ENCODE measurements at regions not wholly inside any gene's neighbourhood (a gene's known extent, or its start where the extent isn't known, plus 50 kb on each side); places are given as distances from the start of the nearest gene placed in this dataset.
"Not testable (repeated sequence)": the region's sequence is repeated elsewhere in the genome, so short reads cannot be mapped to it uniquely, and the experiment has no call there.

DNA sequence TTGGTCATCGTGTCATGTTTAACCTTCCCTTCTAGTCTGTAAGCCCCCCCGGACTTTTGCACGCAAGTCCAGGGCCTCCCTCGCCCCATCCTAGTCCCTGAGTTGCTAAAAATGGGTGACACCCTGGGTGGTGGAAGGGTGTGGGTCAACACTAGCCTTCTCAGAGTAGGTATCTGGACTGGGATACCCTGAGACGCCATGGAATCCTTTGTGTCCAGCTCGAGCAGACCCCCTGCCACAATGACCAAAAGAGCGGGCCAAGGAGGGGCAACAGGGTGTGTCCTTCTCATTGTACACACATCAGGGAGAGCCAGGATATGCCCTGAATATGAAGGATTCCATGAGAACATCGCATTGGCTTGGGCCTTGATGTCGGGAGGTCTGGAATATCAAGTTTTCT, 67.5 kb upstream of the ATP12A start:
- no peaks in the 10 kb centered on the region for H3K9me3 Mint-ChIP-seq
- H3K27me3 Mint-ChIP-seq, result no peaks in the 10 kb centered on the region
- ATAC-seq (ENCODE audit: low read depth in 2 of 2) (no peak), DNase-seq (no peak)
- no peak overlapping the region for H3K4me3 Mint-ChIP-seq
- peaks cover 0 to 1% (median 0%) of the 10 kb centered on the region in 3 donors for H3K4me1 Mint-ChIP-seq
- H3K36me3 Mint-ChIP-seq, result no peaks in the 10 kb centered on the region
- no peak overlapping the region for H3K27ac Mint-ChIP-seq

- Mint-ChIP-seq H3K27me3 (no peaks in the 10 kb centered on the region), H3K36me3 (no peaks in the 10 kb centered on the region), H3K4me1 (peaks cover 3 to 5% (median 4%) of the 10 kb centered on the region in 3 donors), H3K9me3 (no peaks in the 10 kb centered on the region), H3K4me3 (no peak overlapping the region), H3K27ac (no peak overlapping the region)
- ATAC-seq (ENCODE audit: low read depth in 2 of 2) (no peak), DNase-seq (no peak)
Observed at GRCh38 chr13:24613128-24613527, 67.1 kb upstream of the ATP12A start.

DNA sequence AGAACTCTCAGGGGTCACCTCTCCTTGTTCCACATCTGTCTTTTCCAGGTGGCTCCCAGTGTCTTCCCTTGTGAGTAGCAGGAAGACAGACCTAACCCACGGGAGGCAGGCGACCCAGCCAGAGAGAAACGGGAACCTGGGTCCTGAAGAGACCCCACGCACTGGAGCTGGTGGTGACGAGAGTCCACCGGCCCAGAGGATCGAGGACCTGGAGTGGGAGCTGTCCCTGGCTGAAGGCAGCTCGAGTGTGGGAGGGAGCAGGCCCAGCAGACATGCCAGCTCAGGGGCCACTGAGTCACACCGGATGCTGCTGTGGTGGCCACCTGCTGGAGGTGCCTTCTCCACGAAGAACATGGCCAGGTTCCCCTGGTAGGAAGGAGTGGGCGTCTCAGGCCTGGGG, 66.5 kb upstream of the ATP12A start:
- Mint-ChIP-seq H3K27ac (no peak overlapping the region), H3K36me3 (no peaks in the 10 kb centered on the region), H3K4me3 (no peak overlapping the region), H3K9me3 (no peaks in the 10 kb centered on the region), H3K4me1 (peaks cover 9 to 12% (median 10%) of the 10 kb centered on the region in 3 donors), H3K27me3 (no peaks in the 10 kb centered on the region)
- no peak for ATAC-seq (ENCODE audit: low read depth in 2 of 2)
- no peak for DNase-seq

DNA sequence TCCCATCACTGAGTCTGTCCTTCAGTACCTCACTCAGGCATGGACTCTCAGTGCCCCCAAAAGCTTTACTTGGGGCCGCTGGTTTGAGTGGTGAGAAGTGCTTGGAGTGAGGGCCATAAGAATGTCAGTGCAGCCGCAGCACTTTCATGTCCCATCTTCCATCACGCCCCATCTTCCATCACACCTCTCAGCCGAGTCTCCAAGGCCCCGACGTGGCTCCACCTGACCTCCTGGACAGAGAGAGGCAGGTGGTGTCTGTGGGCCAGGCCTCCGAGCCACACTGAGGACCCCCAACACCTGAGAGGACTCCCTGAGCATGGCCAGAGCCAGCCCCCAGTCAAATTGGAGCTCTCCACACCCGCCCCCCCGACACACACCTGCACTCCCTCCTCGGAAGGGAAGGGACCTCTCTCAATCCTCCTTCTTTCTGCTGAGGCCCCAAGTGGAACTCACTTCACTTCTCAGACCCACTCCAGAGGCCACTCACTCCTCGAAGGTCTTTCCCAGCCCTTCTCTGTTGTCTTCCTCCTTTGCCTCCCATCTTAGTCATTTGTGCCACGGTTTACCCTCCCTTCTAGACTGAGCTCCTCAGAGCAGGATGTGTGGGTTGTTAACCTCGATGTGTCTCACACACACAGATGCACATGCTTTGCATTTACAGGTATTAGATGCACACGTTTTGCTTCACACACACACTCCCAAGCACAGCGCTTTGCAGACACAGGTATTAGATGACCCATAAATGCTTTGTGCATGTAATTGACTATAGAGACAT, 65.7 kb upstream of the ATP12A start:
- H3K27ac Mint-ChIP-seq, result peak overlapping the region in 2 of 6 donors; percentile 47 to 70
- H3K27me3 Mint-ChIP-seq, result no peaks in the 10 kb centered on the region
- no peak for ATAC-seq (ENCODE audit: low read depth in 2 of 2)
- peaks cover 10 to 19% (median 12%) of the 10 kb centered on the region in 3 donors for H3K4me1 Mint-ChIP-seq
- no peaks in the 10 kb centered on the region for H3K9me3 Mint-ChIP-seq
- no peaks in the 10 kb centered on the region for H3K36me3 Mint-ChIP-seq
- no peak for DNase-seq
- no peak overlapping the region for H3K4me3 Mint-ChIP-seq

DNA sequence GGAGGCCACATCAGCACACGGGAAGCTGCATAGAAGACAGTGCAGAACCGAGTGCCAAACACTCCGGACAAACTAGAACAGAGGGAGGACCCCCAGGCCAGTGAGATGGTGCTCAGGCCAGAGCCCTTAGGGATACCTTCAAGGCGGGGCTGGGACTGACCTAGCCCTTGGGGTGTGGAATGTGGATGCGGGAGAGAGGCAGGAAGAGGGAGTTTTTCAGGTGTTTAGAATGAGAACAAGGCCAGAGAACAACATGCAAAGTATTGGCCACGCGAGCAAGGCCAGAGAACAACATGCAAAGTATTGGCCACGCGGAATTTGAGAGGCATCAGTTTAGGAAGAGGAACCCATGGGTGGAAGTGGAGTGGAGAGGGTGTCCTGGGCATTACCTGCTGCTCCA, 65.1 kb upstream of the ATP12A start:
- H3K36me3 Mint-ChIP-seq, result no peaks in the 10 kb centered on the region
- H3K27ac Mint-ChIP-seq, result peak overlapping the region in 2 of 6 donors; percentile 70 to 91
- DNase-seq (no peak), ATAC-seq (ENCODE audit: low read depth in 2 of 2) (no peak)
- H3K4me1 Mint-ChIP-seq, result peaks cover 10 to 21% (median 12%) of the 10 kb centered on the region in 3 donors
- no peaks in the 10 kb centered on the region for H3K9me3 Mint-ChIP-seq
- no peaks in the 10 kb centered on the region for H3K27me3 Mint-ChIP-seq
- no peak overlapping the region for H3K4me3 Mint-ChIP-seq

- DNase-seq, result no peak
- ATAC-seq (ENCODE audit: low read depth in 2 of 2), result no peak
- no peak overlapping the region for H3K27ac Mint-ChIP-seq
- peaks cover 10 to 21% (median 12%) of the 10 kb centered on the region in 3 donors for H3K4me1 Mint-ChIP-seq
- H3K27me3 Mint-ChIP-seq, result no peaks in the 10 kb centered on the region
- H3K9me3 Mint-ChIP-seq, result no peaks in the 10 kb centered on the region
- no peaks in the 10 kb centered on the region for H3K36me3 Mint-ChIP-seq
- no peak overlapping the region for H3K4me3 Mint-ChIP-seq
Observed at GRCh38 chr13:24615911-24616472, 64.2 kb upstream of the ATP12A start.

DNA sequence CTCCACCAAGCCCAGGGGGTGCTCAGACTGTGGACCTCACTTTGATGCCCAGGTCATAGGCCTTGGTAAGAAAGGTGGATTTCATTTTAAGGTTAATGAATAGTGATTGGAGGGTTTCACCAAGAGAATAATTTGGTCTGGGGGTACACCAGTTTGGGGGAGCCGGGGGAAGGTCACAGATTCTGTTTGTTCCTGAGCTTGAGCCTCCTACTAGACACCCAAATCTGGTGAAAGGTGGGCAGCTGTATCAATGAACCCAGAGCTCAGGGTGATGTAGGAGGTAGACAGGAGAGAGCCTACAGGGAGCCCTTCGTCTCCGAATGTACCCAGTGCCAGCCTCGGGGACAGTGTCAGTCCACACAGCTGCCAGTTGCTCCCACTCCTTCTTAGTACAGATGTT, 63.7 kb upstream of the ATP12A start:
- peak overlapping the region in 2 of 6 donors; percentile 4 to 26 for H3K27ac Mint-ChIP-seq
- H3K9me3 Mint-ChIP-seq, result no peaks in the 10 kb centered on the region
- peaks cover 10 to 21% (median 12%) of the 10 kb centered on the region in 3 donors for H3K4me1 Mint-ChIP-seq
- ATAC-seq (ENCODE audit: low read depth in 2 of 2), result no peak
- no peak overlapping the region for H3K4me3 Mint-ChIP-seq
- no peaks in the 10 kb centered on the region for H3K36me3 Mint-ChIP-seq
- no peaks in the 10 kb centered on the region for H3K27me3 Mint-ChIP-seq
- DNase-seq, result no peak

GRCh38 chr13:24617256-24618010, 62.8 kb upstream of the ATP12A start:
- Mint-ChIP-seq H3K27ac (peak overlapping the region in 3 of 6 donors; percentile 70 to 94 (median 87)), H3K4me1 (peaks cover 10 to 21% (median 12%) of the 10 kb centered on the region in 3 donors), H3K36me3 (no peaks in the 10 kb centered on the region), H3K4me3 (no peak overlapping the region), H3K9me3 (no peaks in the 10 kb centered on the region), H3K27me3 (no peaks in the 10 kb centered on the region)
- DNase-seq (no peak), ATAC-seq (ENCODE audit: low read depth in 2 of 2) (no peak)

DNA sequence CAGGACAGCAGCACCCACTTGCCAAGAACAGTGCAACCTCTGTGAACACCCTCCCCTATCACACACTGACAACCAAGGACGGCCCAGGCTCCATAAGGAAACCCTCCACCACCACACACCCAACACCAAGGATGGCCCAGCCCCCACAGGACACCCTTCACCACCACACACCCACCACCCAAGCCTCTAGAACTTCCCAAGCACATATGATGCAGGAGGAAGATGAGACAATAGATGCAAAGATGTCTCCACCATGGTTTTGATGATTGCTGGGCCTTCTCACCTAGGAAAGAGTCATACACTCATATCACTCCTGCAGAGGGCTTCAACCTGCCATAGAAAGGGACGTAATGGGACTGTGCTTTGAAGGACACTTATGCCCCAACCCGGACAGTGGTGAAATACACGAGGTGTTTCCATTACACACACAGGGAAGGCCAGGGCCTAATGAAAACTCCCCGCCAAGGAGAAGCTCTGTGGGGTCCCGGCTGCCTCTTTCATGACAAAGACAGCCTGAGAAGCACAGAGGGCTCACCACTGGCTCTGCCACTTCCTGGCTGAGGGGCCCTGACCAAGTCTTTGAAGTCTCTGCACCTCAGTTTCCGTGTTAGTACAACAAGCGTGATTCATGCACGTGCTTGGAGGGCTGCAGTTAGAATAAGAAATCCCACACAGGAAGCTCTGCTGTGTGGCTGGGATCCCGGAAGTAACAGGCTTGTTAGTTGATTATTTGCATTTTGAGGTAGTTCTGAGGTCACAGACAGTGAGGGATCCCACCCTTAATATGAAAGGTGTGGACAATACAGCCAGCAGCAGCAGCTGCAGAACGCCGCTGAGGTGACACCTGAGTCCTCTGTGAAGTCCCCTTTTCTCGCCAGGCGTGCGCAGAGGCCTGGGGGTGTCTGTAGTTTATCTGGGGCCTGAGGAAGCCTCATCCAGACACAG, 61.9 kb upstream of the ATP12A start:
- DNase-seq, result peak; percentile 35
- peak; percentile 87 to 88 for ATAC-seq (ENCODE audit: low read depth in 2 of 2)
- Mint-ChIP-seq H3K36me3 (no peaks in the 10 kb centered on the region), H3K27ac (peak overlapping the region; percentile 18 to 94 (median 68)), H3K4me1 (peaks cover 10 to 21% (median 12%) of the 10 kb centered on the region in 3 donors), H3K9me3 (no peaks in the 10 kb centered on the region), H3K27me3 (no peaks in the 10 kb centered on the region), H3K4me3 (peak overlapping the region in 1 of 8 donors; percentile 14)

DNA sequence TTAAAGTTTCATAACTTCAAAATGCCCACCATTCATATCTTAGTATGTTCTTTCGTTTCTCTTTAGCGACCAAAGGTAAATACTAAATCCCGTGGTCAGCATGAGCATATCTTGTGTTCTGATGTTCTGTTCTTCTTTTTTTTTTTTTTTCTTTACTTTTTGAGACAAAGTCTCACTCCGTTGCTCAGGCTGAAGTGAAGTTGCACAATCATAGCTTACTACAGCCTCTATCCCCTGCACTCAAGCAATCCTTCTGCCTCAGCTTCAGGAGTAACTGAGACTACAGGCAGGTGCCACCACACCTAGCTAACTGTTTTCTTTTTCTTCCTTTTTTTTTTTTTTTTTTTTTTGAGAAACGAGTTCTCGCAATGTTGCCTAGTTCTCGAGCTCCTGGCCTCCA, 60.9 kb upstream of the ATP12A start:
- Mint-ChIP-seq H3K9me3 (no peaks in the 10 kb centered on the region), H3K36me3 (no peaks in the 10 kb centered on the region), H3K27ac (peak overlapping the region in 2 of 6 donors; percentile 22 to 70), H3K4me1 (peaks cover 10 to 21% (median 12%) of the 10 kb centered on the region in 3 donors), H3K4me3 (peak overlapping the region in 1 of 8 donors; percentile 69), H3K27me3 (no peaks in the 10 kb centered on the region)
- ATAC-seq (ENCODE audit: low read depth in 2 of 2) (no peak), DNase-seq (no peak)

DNA sequence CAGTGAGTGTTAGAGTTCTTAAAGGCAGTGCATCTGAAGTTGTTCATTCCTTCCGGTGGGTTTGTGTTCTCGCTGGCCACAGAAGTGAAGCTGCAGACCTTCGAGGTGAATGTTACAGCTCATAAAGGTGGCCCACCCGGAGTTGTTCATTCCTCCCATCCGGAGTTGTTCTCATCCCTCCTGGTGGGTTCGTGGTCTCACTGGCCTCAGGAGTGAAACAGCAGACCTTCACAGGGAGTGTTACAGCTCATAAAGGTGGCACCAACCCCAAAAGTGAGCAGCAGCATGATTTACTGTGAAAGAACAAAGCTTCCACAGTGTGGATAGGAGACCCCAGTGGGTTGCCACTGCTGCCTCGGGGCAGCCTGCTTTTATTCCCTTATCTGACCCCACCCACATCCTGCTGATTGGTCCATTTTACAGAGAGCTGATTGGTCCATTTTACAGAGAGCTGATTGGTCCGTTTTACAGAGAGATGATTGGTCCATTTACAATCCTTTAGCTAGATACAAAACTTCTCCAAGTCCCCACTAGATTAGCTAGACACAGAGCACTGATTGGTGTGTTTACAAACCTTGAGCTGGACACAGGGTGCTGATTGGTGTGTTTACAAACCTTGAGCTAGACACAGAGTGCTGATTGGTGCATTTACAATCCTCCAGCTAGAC, 57.6 kb upstream of the ATP12A start:
- Mint-ChIP-seq H3K27ac (peak overlapping the region in 1 of 6 donors; percentile 41), H3K4me1 (peaks cover 21 to 31% (median 26%) of the 10 kb centered on the region in 3 donors)
- not testable (repeated sequence) for H3K9me3 Mint-ChIP-seq; ATAC-seq (ENCODE audit: low read depth in 2 of 2); H3K4me3 Mint-ChIP-seq; H3K36me3 Mint-ChIP-seq; H3K27me3 Mint-ChIP-seq; DNase-seq

- no peak overlapping the region for H3K27ac Mint-ChIP-seq
- H3K4me1 Mint-ChIP-seq, result peaks cover 17 to 25% (median 21%) of the 10 kb centered on the region in 3 donors
- no peaks in the 10 kb centered on the region for H3K9me3 Mint-ChIP-seq
- H3K27me3 Mint-ChIP-seq, result no peaks in the 10 kb centered on the region
- H3K4me3 Mint-ChIP-seq, result no peak overlapping the region
- DNase-seq (no peak), ATAC-seq (ENCODE audit: low read depth in 2 of 2) (no peak)
- H3K36me3 Mint-ChIP-seq, result no peaks in the 10 kb centered on the region
Observed at GRCh38 chr13:24623149-24623665, 57.0 kb upstream of the ATP12A start.
